GM19467 (cell line): ENCODE measurements at regions not wholly inside any gene's neighbourhood (a gene's known extent, or its start where the extent isn't known, plus 50 kb on each side); places are given as distances from the start of the nearest gene placed in this dataset.
"Not testable (repeated sequence)": the region's sequence is repeated elsewhere in the genome, so short reads cannot be mapped to it uniquely, and the experiment has no call there.

Experiments used
- ATAC-seq: cut with Tn5 transposase; IDR thresholded peaks from one replicate; pipeline ENCODE4 v1.9.1; 2021; ENCODE audit warnings: mild to moderate bottlenecking, moderate library complexity; ENCODE audit not compliant: unreplicated experiment

DNA sequence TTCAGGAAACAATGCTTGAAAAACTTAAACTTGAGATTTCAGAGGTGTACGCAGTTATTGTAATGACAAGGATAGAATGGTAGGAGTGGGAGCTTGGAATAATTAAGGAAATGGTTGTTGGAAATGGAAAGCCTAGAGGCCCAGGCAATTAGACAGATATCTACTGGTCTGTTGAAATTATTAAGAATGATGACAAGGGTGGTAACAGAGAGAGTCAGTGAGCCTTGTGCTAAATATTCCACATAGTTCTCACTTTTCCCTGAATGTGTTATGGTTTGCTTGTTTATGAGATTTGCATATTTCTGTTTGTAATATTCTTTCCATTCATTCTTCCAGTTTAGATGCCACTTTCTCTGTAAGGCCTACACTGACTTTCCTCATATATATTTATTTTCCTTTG, 66.0 kb upstream of the ATP2B1 start:
- ATAC-seq, result no peak

DNA sequence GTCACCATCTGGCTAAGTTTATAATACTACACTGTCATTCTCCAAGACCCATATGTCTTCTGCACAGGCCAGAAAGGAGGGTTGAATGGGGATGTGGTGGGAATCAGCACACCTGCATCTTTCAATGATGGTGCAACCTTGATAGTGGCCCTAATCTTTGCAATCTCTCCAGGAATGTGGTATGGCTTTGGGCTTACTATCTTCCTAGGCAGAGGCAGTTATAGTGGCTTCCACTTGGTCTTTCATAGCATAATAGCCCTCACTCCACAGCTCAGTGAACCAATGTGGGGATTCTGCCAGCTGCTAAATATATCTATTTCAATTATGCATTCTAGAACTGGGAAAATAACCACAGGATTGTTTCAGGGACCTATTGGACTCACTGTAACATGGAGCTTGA, 61.8 kb upstream of the ATP2B1 start:
- no peak for ATAC-seq

DNA sequence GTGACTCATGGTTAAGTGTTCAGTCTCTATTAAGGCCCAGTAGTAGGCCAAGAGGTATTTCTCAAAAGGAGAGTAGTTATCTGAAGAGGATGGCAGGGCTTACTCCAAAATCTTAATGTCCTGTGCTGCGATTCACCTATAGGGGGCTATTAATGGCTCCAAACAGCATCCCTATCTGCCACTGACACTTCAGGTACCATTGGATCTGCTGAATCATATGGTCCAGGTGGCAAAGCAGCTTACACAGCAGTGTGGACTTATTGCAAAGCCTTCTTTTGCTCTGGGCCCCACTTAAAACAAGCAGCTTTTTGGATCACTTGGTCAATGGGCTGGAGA, 60.8 kb upstream of the ATP2B1 start:
- ATAC-seq, result no peak

DNA sequence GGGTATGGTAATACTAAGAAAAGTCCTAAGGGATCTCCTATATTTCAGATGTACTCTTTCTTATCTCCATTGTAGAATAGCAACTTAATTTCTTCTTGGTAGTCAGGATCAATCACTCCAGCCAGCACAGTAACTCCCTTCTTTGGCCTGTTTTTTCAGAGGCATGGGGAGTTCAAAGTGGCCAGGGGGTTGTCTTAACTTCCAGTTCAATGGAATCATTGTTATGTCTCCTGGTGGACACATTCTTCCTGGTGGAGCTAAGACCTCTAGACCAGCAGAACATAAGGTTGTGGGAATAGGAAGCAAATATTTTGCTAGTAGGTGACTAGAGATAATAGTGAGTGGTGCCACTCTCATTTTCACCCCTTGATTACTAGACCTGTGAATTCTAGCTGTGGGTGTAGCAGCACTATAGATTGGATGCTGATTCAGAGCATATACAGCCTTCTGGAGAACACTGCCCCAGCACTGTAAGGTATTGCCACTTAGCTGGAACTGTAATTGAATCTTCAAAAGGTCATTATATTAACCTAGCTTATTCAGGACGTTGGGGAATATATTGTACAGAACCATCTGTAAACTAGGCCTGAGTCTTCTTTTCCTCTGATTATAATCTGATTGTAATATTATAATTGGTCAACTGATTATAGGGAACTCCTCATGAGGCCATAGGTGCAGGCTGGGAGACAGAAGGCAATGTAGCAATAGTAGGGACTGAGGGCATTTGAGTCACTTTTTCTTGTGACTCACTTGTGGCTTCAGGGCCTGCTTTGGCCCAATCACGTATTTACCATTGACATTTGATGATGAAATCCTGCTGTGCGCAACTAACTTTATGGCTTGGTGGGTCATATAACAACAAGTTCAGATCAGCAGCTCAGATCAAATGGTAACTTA, 60.2 kb upstream of the ATP2B1 start:
- no peak for ATAC-seq

DNA sequence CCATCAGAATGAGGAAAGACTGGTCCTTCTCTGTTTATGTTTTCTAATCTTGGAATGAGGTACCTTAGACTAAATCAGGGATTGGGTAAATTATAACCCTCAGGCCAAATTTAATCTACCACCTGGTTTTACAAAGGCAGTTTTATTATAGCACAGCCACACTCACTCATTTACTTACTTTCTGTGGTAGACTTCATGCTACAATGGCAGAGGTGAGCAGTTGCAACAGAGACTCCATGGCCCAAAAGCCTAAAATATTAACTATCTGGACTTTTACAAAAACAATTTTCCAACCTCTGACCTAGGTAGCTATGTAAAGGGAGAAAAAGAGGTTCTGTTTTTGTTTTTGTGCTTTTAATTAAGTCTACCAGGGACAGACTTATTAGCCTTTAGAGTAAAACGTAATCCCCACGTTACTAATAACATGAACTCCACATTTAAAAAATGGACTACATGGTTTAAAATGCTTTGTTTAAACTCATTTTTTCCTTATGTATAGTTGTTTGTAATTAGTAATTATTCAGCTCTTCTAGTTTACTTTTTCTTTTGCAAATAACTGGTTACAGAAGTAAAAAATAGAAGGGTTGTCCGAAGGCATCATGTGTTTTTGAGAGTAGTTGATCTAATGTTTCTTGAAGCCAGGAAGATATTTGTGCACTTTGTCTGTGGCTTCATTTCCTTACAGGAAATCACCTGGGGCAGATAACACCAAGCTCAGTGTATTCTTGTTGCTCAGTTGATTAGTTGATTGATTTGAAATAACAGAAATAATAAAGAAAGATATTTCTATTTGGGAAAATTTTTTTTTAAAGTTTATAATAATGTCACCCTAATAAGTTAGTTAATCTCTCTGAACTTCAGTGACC, 57.6 kb upstream of the ATP2B1 start:
- peak; percentile 78 for ATAC-seq

DNA sequence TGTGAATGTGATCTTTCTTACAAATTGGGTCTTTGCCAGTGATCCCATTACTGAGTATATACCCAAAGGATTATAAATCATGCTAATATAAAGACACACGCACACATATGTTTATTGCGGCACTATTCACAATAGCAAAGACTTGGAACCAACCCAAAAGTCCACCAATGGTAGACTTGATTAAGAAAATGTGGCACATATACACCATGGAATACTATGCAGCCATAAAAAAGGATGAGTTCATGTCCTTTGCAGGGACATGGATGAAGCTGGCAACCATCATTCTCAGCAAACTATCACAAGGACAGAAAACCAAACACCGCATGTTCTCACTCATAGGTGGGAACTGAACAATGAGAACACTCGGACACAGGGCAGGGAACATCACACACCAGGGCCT, 55.5 kb upstream of the ATP2B1 start:
- ATAC-seq, result not testable (repeated sequence)

DNA sequence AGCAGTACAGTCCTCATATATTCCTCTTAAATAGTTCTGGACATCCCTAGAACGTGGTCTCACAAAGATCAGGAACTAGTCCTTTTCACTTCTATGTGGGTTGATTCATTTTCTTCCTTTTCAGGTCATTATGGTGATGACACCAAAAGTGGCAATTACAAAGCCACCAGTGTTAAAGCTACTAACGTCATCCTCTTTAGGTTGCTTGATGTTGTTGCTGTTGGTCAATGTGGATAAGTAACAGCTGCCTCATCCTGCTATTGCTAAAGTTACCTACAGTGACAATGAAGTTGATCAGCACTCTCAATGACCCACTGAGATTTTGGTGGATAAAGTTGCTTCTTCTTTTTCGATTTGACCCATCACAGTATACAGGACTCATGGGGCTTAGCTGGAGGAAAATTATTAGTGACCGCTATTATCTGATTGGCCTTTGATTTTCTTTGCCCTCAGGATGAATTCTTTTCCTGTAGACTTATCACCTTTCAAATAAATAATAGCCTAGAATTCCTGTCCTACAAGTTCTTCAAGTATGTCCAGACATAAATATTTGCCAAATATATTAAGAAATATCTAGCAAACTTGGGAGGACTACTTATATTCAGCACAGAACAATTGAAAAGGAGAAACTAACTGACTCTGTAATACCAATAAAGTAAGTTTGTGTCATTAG, 54.0 kb upstream of the ATP2B1 start:
- no peak for ATAC-seq

DNA sequence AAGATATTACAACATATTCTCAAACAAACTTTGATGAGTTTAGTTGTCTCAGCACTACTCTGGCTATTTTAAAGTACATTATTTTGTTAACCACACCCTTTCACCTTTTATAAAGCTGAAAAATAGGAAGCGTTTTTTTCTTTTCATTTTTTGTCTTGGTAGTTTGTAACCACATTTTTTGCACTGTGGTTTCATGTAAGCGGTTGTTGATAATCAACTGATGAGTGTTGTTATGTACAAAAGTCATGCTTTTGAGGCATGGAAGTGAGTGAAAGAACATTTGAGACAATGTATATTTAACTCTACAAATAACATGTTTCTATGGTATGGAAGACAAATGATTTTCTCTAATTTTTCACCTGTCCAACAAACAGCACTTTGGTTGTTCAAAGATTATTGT, 52.1 kb upstream of the ATP2B1 start:
- no peak for ATAC-seq
